ENCODE measurements at regions not wholly inside any gene's neighbourhood (a gene's known extent, or its start where the extent isn't known, plus 50 kb on each side); places are given as distances from the start of the nearest gene placed in this dataset.

GRCh38 chr2:45253151-45253550, 243.9 kb upstream of the SIX2 start:
- TF ChIP-seq CTCF (IDR thresholded peaks at IDR 0.05 in 8 of 11, conservative IDR thresholded peaks at IDR 0.05 in 3 of 11) (no peak), POLR2A (IDR thresholded peaks at IDR 0.05) (no peak), POLR2AphosphoS5 (IDR thresholded peaks at IDR 0.05) (no peak)

Data from spleen (tissue), 7 donors.